AG10803 (cell line): ENCODE measurements at regions not wholly inside any gene's neighbourhood (a gene's known extent, or its start where the extent isn't known, plus 50 kb on each side); places are given as distances from the start of the nearest gene placed in this dataset.

Experiments used
- DNase-seq: peaks from one replicate; pipeline ENCODE4 v3.0.0; 2010; ENCODE audit warnings: low read depth
- H3K4me3 ChIP-seq: 2 replicates; pipeline ENCODE4 v1.5.1; 2011; ENCODE audit warnings: mild to moderate bottlenecking, low read length, control low read depth
- TF ChIP-seq, protein P1 (sequence below): conservative IDR thresholded peaks from 2 replicates; pipeline ENCODE4 v1.5.1; 2011; ENCODE audit warnings: mild to moderate bottlenecking, low read length, control low read depth, inconsistent platforms

DNA sequence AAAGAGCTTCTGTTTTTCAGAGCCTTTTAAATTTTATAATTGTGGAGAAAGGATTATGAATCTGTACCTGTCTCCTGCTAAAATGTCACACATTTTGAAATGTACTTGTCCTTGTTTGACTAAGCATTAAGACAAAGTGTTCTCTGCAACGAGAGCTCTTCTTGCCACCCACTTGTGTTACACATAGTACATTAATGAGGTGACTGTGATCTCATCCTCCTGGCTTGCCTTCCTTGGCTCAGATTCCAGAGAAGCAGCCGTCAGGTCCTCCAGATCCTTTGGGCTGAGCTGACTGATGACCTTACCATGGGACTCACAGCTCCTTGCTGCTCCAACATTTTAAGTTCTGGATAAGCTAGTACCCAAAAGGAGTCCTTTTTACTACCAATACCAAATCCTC, 81.4 kb downstream of the BBS10 start:
- no peak overlapping the region for H3K4me3 ChIP-seq
- TF ChIP-seq, protein P1, sequence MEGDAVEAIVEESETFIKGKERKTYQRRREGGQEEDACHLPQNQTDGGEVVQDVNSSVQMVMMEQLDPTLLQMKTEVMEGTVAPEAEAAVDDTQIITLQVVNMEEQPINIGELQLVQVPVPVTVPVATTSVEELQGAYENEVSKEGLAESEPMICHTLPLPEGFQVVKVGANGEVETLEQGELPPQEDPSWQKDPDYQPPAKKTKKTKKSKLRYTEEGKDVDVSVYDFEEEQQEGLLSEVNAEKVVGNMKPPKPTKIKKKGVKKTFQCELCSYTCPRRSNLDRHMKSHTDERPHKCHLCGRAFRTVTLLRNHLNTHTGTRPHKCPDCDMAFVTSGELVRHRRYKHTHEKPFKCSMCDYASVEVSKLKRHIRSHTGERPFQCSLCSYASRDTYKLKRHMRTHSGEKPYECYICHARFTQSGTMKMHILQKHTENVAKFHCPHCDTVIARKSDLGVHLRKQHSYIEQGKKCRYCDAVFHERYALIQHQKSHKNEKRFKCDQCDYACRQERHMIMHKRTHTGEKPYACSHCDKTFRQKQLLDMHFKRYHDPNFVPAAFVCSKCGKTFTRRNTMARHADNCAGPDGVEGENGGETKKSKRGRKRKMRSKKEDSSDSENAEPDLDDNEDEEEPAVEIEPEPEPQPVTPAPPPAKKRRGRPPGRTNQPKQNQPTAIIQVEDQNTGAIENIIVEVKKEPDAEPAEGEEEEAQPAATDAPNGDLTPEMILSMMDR: no peak
- peak; percentile 82 for DNase-seq

DNA sequence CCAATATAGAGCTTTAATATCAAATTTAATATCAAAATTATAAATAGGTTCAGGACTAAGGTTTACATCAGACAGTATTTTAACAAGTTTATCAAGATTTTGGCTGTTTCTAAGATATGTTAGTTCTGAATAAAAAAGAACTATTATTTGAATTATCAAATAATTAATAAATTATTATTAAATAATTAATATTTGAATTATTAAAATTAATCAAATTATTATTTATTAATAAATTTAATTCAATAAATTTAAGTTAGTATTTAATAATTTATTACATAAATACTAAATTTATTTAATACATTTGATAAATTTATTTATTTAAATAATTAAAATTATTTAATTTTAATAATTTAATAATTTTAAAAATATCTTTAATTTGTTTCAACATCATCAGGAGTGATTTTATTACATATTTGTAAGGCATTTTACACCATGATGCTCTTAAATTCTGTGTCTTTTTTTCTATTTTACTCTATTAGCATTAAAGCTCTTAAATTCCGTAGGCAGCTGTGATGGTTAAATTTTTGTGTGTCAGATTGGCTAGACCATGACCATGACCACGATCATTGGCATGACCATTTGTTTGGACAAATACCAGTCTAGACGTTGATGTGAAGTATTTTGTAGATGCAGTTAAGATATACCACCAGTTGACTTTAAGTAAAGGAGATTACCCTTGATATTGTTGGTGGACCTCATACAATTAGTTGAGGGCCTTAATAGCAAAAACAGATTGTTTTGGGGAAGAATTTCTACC, 82.6 kb downstream of the BBS10 start:
- TF ChIP-seq, protein P1: no peak
- no peak for DNase-seq
- no peak overlapping the region for H3K4me3 ChIP-seq

DNA sequence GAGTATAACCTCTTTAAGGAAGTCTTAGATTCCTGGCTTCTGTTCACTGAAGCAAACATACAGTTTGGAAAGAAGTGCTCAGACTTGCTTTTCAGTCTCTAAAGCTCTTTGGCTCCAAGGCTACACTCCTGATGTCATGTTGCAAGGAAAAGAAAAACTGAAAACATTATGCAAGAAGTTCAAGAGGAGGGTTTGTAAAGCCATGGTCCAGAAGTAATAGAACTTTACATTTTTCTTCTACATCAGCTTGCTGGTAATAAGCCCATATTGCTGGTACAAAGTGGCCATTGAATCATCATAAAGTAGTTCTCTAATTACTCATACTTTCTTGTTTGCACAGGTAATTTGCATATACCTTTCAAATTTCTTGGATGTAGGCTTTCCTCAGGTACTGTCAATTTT, 83.6 kb downstream of the BBS10 start:
- peak; percentile 25 for DNase-seq
- no peak overlapping the region for H3K4me3 ChIP-seq
- TF ChIP-seq, protein P1: no peak

DNA sequence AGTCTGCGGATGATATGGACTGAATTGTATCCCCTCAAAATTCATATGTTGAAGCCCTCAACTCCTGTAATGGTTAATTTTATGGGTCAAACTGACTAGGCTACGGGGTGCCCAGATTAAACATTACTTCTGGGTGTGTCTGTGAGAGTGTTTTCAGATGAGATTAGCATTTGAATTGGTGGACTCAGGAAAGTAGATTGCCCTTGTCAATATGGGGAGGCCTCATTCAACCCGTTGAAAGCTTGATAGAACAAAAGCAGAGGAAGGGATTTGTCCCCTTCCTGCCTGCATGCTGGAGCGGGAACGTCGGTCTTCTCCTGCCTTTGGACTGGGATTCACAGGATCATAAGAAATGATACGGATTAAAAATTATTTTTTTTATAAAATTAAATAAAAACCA, 84.5 kb downstream of the BBS10 start:
- TF ChIP-seq, protein P1: no peak
- no peak for DNase-seq

DNA sequence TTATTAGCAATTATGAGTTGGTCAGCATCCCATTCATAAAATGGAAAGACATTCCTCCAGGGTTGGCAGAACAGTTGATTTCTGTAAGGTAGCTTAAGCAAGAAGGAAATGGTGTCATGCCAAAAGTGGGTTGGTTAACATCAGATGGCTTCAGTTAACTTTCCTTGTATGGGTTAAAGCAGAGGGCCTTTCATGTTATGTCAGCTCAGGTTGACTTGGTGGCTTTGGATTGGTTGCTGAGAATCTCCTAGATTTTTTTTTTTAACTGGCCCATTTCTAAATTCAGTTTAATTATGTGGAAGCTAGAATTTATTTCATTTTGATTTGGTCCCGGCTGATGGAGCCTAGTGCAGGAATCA, 87.8 kb downstream of the BBS10 start:
- H3K4me3 ChIP-seq: no peak overlapping the region
- TF ChIP-seq, protein P1: no peak
- DNase-seq: peak; percentile 61

More for the DNA sequence above, 84.5 kb downstream of the BBS10 start:
- H3K4me3 ChIP-seq: no peak overlapping the region

DNA sequence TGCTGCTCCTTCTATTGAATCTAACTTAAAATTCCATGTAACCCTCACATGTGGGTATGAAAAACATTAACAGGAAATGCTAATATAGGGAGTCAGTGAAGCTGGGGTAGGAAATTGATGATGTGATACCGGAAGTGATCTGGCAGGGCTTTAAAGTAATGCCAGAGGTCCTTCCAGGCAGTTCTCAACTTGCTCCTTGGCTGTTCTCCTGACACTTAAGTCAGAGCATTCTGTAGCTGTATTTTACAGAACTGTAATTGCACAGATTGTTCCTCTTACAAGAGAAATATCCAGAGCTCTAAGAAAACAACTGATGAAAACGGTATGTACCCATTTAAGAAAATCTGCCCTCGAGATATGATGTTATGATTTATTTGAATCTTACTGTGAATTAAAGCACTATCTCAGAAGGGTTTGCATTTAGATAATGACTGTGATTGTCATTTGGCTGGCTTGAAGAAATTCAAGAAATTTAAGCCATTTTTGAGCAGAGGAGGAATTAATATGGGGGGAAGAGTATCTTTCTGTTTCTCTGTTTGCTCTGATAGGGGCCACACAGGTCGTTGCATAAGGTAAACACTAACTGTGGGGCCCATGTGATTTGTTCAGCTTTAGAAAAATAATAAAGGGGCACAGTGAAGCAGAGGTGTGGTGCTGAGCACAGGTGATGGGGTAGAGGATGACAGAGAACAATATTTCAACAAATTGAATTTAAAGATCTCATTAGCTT, 88.4 kb downstream of the BBS10 start:
- DNase-seq: peak; percentile 91
- H3K4me3 ChIP-seq: no peak overlapping the region
- TF ChIP-seq, protein P1: no peak

DNA sequence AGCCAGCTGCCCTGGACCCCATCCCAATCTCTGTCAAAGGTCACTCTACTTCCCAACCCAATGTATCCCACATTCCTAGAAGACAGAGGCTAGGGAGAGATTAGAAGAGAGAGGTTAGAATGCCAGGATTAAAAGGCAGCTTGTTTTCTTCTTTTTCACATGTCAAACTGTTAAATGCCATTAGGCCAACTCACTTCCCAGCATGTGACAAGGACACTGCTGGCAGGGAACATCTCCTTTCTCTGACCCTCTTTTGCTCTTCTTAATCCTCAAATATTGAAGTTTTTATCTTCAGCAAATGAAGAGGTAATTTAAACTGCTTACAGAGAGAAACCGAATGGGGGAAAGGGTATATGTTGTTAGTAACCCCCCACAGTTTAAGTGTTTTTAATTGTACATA, 89.1 kb downstream of the BBS10 start:
- no peak overlapping the region for H3K4me3 ChIP-seq
- TF ChIP-seq, protein P1: no peak
- DNase-seq: peak; percentile 45
